H1 (cell line): ENCODE measurements at regions not wholly inside any gene's neighbourhood (a gene's known extent, or its start where the extent isn't known, plus 50 kb on each side); places are given as distances from the start of the nearest gene placed in this dataset.

Source experiments
- CTCF ChIA-PET: fragments of 300-600 bp; sonication (Branson Sonifier 250); formaldehyde crosslinking; loops from one replicate; lab custom pipeline; 2021; ENCODE audit not compliant: partially characterized antibody; lab: Charles Lee
- POLR2A ChIA-PET: fragments of 300-600 bp; sonication (Branson Sonifier 250); formaldehyde crosslinking; loops from one replicate; lab custom pipeline; 2021; ENCODE audit warnings: inconsistent platforms; ENCODE audit not compliant: partially characterized antibody; lab: Charles Lee
- DNase-seq, 2 experiments: peaks; one replicate each; pipeline versions ENCODE4 v3.0.0 to v3.0.0-alpha.2; 2010 to 2022; ENCODE audit warnings: low spot score in 2 of 2, low read depth in 1 of 2, mixed read lengths in 1 of 2
- FAIRE-seq: peaks from 2 replicates; lab custom pipeline; 2011; peaks lifted over from hg19 to GRCh38; lab: Jason Lieb, UNC
- H2AFZ ChIP-seq: 2 replicates; pipeline ENCODE4 v1.8.1; 2012; ENCODE audit warnings: low read length, inconsistent platforms
- H2AK5ac ChIP-seq: 2 replicates; pipeline ENCODE4 v1.6.1; 2013; ENCODE audit warnings: low read depth, low read length
- H2BK120ac ChIP-seq: replicated peaks from 2 replicates; pipeline ENCODE3; 2013; ENCODE audit warnings: low read depth, low read length, inconsistent platforms
- H2BK12ac ChIP-seq: 2 replicates; pipeline ENCODE4 v1.6.1; 2013; ENCODE audit warnings: low read depth, low read length
- H2BK15ac ChIP-seq: 2 replicates; pipeline ENCODE4 v1.6.1; 2013; ENCODE audit warnings: low read length
- H2BK20ac ChIP-seq: 2 replicates; pipeline ENCODE4 v1.6.1; 2013; ENCODE audit warnings: low read length
- H2BK5ac ChIP-seq: 2 replicates; pipeline ENCODE4 v1.6.1; 2013; ENCODE audit warnings: low read depth, low read length
- H3K14ac ChIP-seq: 2 replicates; pipeline ENCODE4 v1.6.1; 2013; ENCODE audit warnings: inconsistent platforms; ENCODE audit not compliant: insufficient read length
- H3K18ac ChIP-seq: 2 replicates; pipeline ENCODE4 v1.6.1; 2013; ENCODE audit warnings: low read length; ENCODE audit errors: extremely low read depth
- H3K23ac ChIP-seq: 2 replicates; pipeline ENCODE4 v1.6.1; 2013; ENCODE audit warnings: inconsistent platforms; ENCODE audit not compliant: insufficient read length
- H3K23me2 ChIP-seq: 2 replicates; pipeline ENCODE4 v1.6.1; 2013; ENCODE audit warnings: low read depth, low read length
- H3K27ac ChIP-seq: 2 replicates; pipeline ENCODE4 v1.6.1; 2011; ENCODE audit warnings: low read depth, low read length, inconsistent platforms
- H3K27me3 ChIP-seq, 4 experiments: replicated peaks in 1 of 4; 1 replicate in 1 of 4; 2 replicates in 3 of 4; pipeline versions ENCODE4 v1.6.1 to v1.8.1; 2011 to 2013; ENCODE audit warnings: low read length in 3 of 4, mild to moderate bottlenecking in 3 of 4, inconsistent platforms in 2 of 4, mixed read lengths in 2 of 4, moderate library complexity in 1 of 4; ENCODE audit not compliant: control insufficient read depth in 3 of 4, insufficient read depth in 3 of 4; ENCODE audit errors: extremely low read depth in 1 of 4
- H3K36me3 ChIP-seq, 4 experiments: 2 replicates each; pipeline versions ENCODE4 v1.6.1 to v1.8.1; 2011 to 2013; ENCODE audit warnings: mild to moderate bottlenecking in 4 of 4, low read length in 3 of 4, moderate library complexity in 2 of 4, control low read depth in 1 of 4, inconsistent platforms in 1 of 4; ENCODE audit not compliant: insufficient read depth in 4 of 4, control insufficient read depth in 2 of 4
- H3K4ac ChIP-seq: replicated peaks from 2 replicates; pipeline ENCODE3; 2013; ENCODE audit warnings: low read length, low read depth, mixed read lengths, inconsistent platforms; ENCODE audit not compliant: insufficient read length
- H3K4me1 ChIP-seq, 4 experiments: replicated peaks in 1 of 4; 1 replicate in 1 of 4; 2 replicates in 3 of 4; pipeline versions ENCODE4 v1.6.1 to v1.8.1; 2011 to 2013; ENCODE audit warnings: low read length in 3 of 4, inconsistent platforms in 2 of 4, mixed read lengths in 1 of 4; ENCODE audit not compliant: insufficient read depth in 4 of 4, control insufficient read depth in 3 of 4
- H3K4me2 ChIP-seq, 2 experiments: 2 replicates each; pipeline versions ENCODE4 v1.6.1 to v1.8.1; 2011 to 2013; ENCODE audit warnings: low read depth in 2 of 2, low read length in 2 of 2, control low read depth in 1 of 2, inconsistent platforms in 1 of 2, mild to moderate bottlenecking in 1 of 2; ENCODE audit not compliant: insufficient read depth in 1 of 2
- H3K4me3 ChIP-seq, 4 experiments: fragments of 200-600, 300-600 bp in 1 of 4; sonication (generic), shearing (Covaris generic), sonication (Bioruptor Twin) in 1 of 4; 2 replicates each; pipeline versions ENCODE4 v1.5.1 to v1.8.1; 2011 to 2016; ENCODE audit warnings: low read length in 4 of 4, low read depth in 3 of 4, control low read depth in 2 of 4, inconsistent platforms in 2 of 4, mild to moderate bottlenecking in 2 of 4, mixed read lengths in 1 of 4, moderate library complexity in 1 of 4; ENCODE audit not compliant: insufficient read depth in 2 of 4; ENCODE audit errors: extremely low read depth in 1 of 4
- H3K56ac ChIP-seq: replicated peaks from 2 replicates; pipeline ENCODE3; 2013; ENCODE audit warnings: low read depth, mild to moderate bottlenecking, mixed read lengths, low read length, inconsistent platforms; ENCODE audit not compliant: insufficient read length
- H3K79me1 ChIP-seq: 2 replicates; pipeline ENCODE4 v1.6.1; 2013; ENCODE audit warnings: low read depth, low read length, control low read depth
- H3K79me2 ChIP-seq, 2 experiments: 2 replicates each; pipeline versions ENCODE4 v1.6.1 to v1.8.1; 2012 to 2013; ENCODE audit warnings: low read length in 2 of 2, mild to moderate bottlenecking in 2 of 2, inconsistent platforms in 1 of 2; ENCODE audit not compliant: insufficient read depth in 2 of 2, control insufficient read depth in 1 of 2
- H3K9ac ChIP-seq, 4 experiments: replicated peaks in 1 of 4; 1 replicate in 1 of 4; 2 replicates in 3 of 4; pipeline versions ENCODE4 v1.6.1 to v1.8.1; 2011 to 2013; ENCODE audit warnings: low read depth in 3 of 4, low read length in 3 of 4, control low read depth in 2 of 4, mild to moderate bottlenecking in 2 of 4, moderate library complexity in 2 of 4, inconsistent platforms in 1 of 4; ENCODE audit errors: extremely low read depth in 1 of 4
- H3K9me3 ChIP-seq, 2 experiments: 2 replicates each; pipeline versions ENCODE4 v1.6.1 to v1.8.1; 2012 to 2013; ENCODE audit warnings: mild to moderate bottlenecking in 2 of 2, moderate library complexity in 2 of 2, control low read depth in 1 of 2, inconsistent platforms in 1 of 2, low read depth in 1 of 2, low read length in 1 of 2, mixed read lengths in 1 of 2; ENCODE audit not compliant: insufficient read depth in 2 of 2
- H4K20me1 ChIP-seq, 2 experiments: replicated peaks in 1 of 2; 2 replicates each; pipeline versions ENCODE3 to v1.8.1; 2011 to 2013; ENCODE audit warnings: inconsistent platforms in 2 of 2, low read length in 2 of 2, mild to moderate bottlenecking in 1 of 2; ENCODE audit not compliant: insufficient read depth in 2 of 2, control insufficient read depth in 1 of 2
- H4K5ac ChIP-seq: 2 replicates; pipeline ENCODE4 v1.6.1; 2013; ENCODE audit warnings: low read length, low read depth, mixed read lengths, inconsistent platforms; ENCODE audit not compliant: insufficient read length
- H4K8ac ChIP-seq: 2 replicates; pipeline ENCODE4 v1.8.0; 2013; ENCODE audit warnings: mild to moderate bottlenecking, moderate library complexity, low read length, inconsistent platforms; ENCODE audit not compliant: insufficient read depth; ENCODE audit errors: extremely low read depth
- H4K91ac ChIP-seq: replicated peaks from 2 replicates; pipeline ENCODE3; 2013; ENCODE audit warnings: low read length, mixed read lengths, inconsistent platforms; ENCODE audit not compliant: insufficient read length
- CHD2 ChIP-seq: IDR thresholded peaks from 2 replicates; pipeline ENCODE4 v1.6.1; 2012; ENCODE audit warnings: low read length, improper control_type of control experiment
- EZH2 ChIP-seq: fragments of 200-600 bp; sonication (generic); IDR thresholded peaks from 2 replicates; pipeline ENCODE4 v1.7.1; 2012; ENCODE audit warnings: low read depth, mild to moderate bottlenecking, moderate library complexity, low read length, inconsistent platforms; ENCODE audit not compliant: severe bottlenecking
- FOSL1 ChIP-seq: IDR thresholded peaks from 2 replicates; pipeline ENCODE4 v1.6.1; 2011; ENCODE audit warnings: mild to moderate bottlenecking, low read depth, low read length, moderate library complexity; ENCODE audit not compliant: insufficient read depth
- GABPA ChIP-seq: IDR thresholded peaks from 2 replicates; pipeline ENCODE4 v1.6.1; 2011; ENCODE audit warnings: mild to moderate bottlenecking, low read length, moderate library complexity, borderline replicate concordance; ENCODE audit not compliant: insufficient read depth
- RBBP5 ChIP-seq: IDR thresholded peaks from 2 replicates; pipeline ENCODE4 v1.7.1; 2012; ENCODE audit warnings: low read depth, mild to moderate bottlenecking, inconsistent platforms, low read length, moderate library complexity, borderline replicate concordance
- SIN3A ChIP-seq, 2 experiments: IDR thresholded peaks in 1 of 2; conservative IDR thresholded peaks in 1 of 2; 2 replicates each; pipeline ENCODE4 v1.6.1; 2011 to 2012; ENCODE audit warnings: low read length in 2 of 2, improper control_type of control experiment in 1 of 2, low read depth in 1 of 2, mild to moderate bottlenecking in 1 of 2
- WGBS, 2 experiments: shearing (Covaris generic) in 1 of 2; methylation state at CpG; one replicate each; pipeline versions ENCODE4 v1.1.6 to v1.1.7; 2013 to 2015; ENCODE audit warnings: low lambda C conversion rate in 2 of 2, mixed read lengths in 2 of 2, inconsistent platforms in 1 of 2, low coverage in 1 of 2, missing lambda C conversion rate in 1 of 2; ENCODE audit not compliant: insufficient replicate concordance in 2 of 2, insufficient coverage in 1 of 2, insufficient read length in 1 of 2; ENCODE audit errors: extremely low coverage in 1 of 2, missing lambda C conversion rate in 1 of 2; 5-methylcytosine and 5-hydroxymethylcytosine counted together
- TF ChIP-seq, protein P1 (sequence below): IDR thresholded peaks from 2 replicates; pipeline ENCODE4 v1.6.1; 2011; ENCODE audit warnings: low read length, improper control_type of control experiment

DNA sequence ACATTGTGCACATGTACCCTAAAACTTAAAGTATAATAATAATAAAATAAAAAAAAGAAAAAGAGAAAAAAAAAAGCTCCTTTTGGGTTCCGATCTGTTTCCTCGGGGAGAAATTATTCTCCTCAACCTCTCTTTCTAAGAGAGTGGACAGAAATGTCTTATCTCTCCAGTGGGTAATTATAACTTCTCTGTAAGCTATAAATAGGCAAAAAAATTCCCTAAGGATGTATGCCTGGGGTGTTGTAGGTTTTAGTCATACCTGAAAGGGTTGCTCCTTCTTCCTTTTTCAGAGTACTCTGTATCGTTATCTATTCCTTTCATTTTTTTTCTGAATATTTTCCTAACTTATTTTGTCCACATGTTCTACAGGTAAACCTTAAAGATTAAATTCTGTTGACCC, 169.7 kb upstream of the PTPRK start:
- Histone ChIP-seq H4K8ac (no peak overlapping the region), H3K9ac (no peak overlapping the region), H2AK5ac (no peak overlapping the region), H3K27me3 (no peaks in the 10 kb centered on the region), H3K4me1 (no peaks in the 10 kb centered on the region), H4K20me1 (no peaks in the 10 kb centered on the region), H3K56ac (no peak overlapping the region), H3K23me2 (no peaks in the 10 kb centered on the region), H2BK20ac (no peak overlapping the region), H2BK120ac (no peak overlapping the region), H2BK12ac (no peak overlapping the region), H4K5ac (no peak overlapping the region), H3K79me2 (no peaks in the 10 kb centered on the region), H3K9me3 (no peaks in the 10 kb centered on the region), H2BK5ac (no peak overlapping the region), H2AFZ (no peak overlapping the region), H2BK15ac (no peak overlapping the region), H3K79me1 (no peaks in the 10 kb centered on the region), H3K18ac (no peak overlapping the region), H3K4me3 (no peak overlapping the region), H3K4ac (no peak overlapping the region), H3K23ac (no peak overlapping the region), H3K4me2 (no peak overlapping the region), H3K14ac (no peak overlapping the region), H4K91ac (no peak overlapping the region), H3K36me3 (no peaks in the 10 kb centered on the region), H3K27ac (no peak overlapping the region)
- FAIRE-seq (no peak), DNase-seq (no peak)
- ChIA-PET POLR2A (interaction anchor here (0.6 kb wide), 1 partner anchor 1097 kb away, joined by 3 read pairs; no protein-coding TSS in a partner anchor), CTCF (interaction anchor here (0.9 to 1.5 kb wide), 2 partner anchors 114 to 118 kb away, joined by 4 read pairs; no protein-coding TSS in a partner anchor)
- TF ChIP-seq EZH2 = no peak
- TF ChIP-seq GABPA = no peak
- TF ChIP-seq, protein P1, sequence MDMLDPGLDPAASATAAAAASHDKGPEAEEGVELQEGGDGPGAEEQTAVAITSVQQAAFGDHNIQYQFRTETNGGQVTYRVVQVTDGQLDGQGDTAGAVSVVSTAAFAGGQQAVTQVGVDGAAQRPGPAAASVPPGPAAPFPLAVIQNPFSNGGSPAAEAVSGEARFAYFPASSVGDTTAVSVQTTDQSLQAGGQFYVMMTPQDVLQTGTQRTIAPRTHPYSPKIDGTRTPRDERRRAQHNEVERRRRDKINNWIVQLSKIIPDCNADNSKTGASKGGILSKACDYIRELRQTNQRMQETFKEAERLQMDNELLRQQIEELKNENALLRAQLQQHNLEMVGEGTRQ = no peak
- no peak for TF ChIP-seq RBBP5
- TF ChIP-seq SIN3A (conservative IDR thresholded peaks at IDR 0.05 in 1 of 2, IDR thresholded peaks at IDR 0.05 in 1 of 2; ENCODE audit: low read depth in 1 of 2, low read length in 2 of 2) = no peak
- no peak for TF ChIP-seq FOSL1
- no peak for TF ChIP-seq CHD2
- 89% methylated on average over 3 of the region's 3 CpGs; no CpG with 5 or more reads in 1 of the 2 experiments for WGBS, 2 experiments
